ENCODE measurements at regions not wholly inside any gene's neighbourhood (a gene's known extent, or its start where the extent isn't known, plus 50 kb on each side); places are given as distances from the start of the nearest gene placed in this dataset.

- no peak for TF ChIP-seq CTCF (IDR thresholded peaks at IDR 0.05)
- no peak for TF ChIP-seq POLR2AphosphoS5 (IDR thresholded peaks at IDR 0.05)
These were observed 1227.5 kb upstream of the CDH9 start for GRCh38 chr5:28265877-28266276.

Measured in prostate gland (tissue), 2 donors.